Cardiac fibroblast (primary cell): ENCODE measurements at regions not wholly inside any gene's neighbourhood (a gene's known extent, or its start where the extent isn't known, plus 50 kb on each side); places are given as distances from the start of the nearest gene placed in this dataset.
A peak's percentile ranks its signal among the peaks of the same experiment; 100 is the strongest.

Experiments used
- DNase-seq, 2 donors: peaks; one replicate each; pipeline versions ENCODE4 v3.0.0 to v3.0.0-alpha.2; 2010; ENCODE audit warnings: low read depth in 2 of 2
- H3K4me3 ChIP-seq, 2 donors: replicated peaks in 1 of 2; 1 replicate in 1 of 2; 2 replicates in 1 of 2; pipeline ENCODE4 v1.5.1; 2011; ENCODE audit warnings: low read depth in 2 of 2, low read length in 2 of 2, mild to moderate bottlenecking in 2 of 2, moderate library complexity in 1 of 2
- TF ChIP-seq, protein P1 (sequence below): IDR thresholded peaks from one replicate; pipeline ENCODE4 v1.5.1; 2011; ENCODE audit warnings: low read depth, mild to moderate bottlenecking, low read length, inconsistent platforms

DNA sequence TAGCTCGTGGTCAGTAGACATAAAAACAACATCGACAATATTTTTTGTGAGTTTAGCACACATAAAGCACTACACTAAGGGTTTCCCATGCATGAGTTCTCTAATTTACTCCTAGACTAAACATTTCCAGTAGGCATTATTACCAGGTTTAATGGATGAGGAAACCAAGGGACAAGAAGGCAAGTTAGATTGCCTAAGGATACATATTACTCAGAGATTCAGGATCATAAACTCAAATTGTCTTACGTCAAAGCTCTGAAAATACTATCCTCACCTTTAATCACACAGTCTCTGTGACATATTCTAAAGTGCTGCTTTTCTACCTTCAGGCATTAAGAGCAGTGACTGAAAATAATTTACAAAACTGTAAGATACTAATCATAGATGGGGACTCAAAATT, 655.3 kb downstream of the SLC16A7 start:
- no peak overlapping the region for H3K4me3 ChIP-seq
- no peak for DNase-seq
- TF ChIP-seq, protein P1, sequence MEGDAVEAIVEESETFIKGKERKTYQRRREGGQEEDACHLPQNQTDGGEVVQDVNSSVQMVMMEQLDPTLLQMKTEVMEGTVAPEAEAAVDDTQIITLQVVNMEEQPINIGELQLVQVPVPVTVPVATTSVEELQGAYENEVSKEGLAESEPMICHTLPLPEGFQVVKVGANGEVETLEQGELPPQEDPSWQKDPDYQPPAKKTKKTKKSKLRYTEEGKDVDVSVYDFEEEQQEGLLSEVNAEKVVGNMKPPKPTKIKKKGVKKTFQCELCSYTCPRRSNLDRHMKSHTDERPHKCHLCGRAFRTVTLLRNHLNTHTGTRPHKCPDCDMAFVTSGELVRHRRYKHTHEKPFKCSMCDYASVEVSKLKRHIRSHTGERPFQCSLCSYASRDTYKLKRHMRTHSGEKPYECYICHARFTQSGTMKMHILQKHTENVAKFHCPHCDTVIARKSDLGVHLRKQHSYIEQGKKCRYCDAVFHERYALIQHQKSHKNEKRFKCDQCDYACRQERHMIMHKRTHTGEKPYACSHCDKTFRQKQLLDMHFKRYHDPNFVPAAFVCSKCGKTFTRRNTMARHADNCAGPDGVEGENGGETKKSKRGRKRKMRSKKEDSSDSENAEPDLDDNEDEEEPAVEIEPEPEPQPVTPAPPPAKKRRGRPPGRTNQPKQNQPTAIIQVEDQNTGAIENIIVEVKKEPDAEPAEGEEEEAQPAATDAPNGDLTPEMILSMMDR: no peak

DNA sequence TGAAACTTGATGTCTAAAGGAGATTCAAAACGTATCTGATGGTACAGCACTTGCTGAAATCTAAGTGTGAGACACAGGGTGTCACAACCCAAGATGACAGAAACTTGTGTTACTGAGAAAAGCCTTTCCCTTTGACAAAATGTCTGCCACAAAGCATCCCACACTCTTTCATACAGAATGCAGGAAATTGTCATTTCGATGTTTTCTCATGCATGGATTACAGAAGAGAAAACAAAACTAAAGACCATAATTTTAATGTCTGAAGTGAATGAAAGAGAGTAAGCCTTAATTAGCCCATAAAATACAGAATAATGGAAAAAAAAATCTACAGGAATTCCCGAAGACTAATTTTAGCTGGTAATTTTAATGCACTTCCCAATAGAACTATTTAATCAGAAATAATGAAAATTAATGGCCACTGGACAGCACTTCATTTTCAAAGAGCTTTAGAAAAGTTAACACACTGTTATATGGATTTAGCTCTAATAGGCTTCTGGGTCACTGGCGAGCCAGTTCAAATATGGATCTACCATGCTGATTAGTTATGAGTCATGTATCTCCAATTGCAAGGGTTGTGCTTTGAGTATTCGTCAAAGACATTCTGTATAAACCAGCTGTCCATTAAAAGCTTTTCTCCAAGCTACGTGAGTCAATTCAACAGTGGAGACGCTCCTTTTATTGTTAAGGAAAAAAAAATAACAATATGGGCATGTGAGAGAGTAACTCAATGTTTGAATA, 656.7 kb downstream of the SLC16A7 start:
- no peak for DNase-seq
- no peak overlapping the region for H3K4me3 ChIP-seq
- TF ChIP-seq, protein P1: no peak

DNA sequence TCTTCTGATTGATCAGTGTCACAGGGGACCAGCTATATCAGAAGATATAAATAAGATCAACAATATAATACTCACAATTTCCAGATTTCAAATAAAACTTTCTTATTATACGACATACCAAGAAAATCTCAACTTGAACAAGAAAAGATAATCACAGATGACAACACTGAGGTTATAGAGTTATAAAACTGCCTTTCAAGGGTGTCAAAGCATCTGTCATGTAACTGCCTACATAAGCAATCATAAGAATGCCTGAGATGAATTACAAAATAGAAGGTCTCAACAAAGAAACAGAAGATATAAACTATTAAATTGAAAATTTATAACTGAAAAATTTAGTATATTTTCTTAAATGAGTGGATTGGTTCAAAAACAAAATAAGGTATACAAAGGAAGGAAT, 659.2 kb downstream of the SLC16A7 start:
- no peak overlapping the region for H3K4me3 ChIP-seq
- TF ChIP-seq, protein P1: no peak
- DNase-seq: no peak

DNA sequence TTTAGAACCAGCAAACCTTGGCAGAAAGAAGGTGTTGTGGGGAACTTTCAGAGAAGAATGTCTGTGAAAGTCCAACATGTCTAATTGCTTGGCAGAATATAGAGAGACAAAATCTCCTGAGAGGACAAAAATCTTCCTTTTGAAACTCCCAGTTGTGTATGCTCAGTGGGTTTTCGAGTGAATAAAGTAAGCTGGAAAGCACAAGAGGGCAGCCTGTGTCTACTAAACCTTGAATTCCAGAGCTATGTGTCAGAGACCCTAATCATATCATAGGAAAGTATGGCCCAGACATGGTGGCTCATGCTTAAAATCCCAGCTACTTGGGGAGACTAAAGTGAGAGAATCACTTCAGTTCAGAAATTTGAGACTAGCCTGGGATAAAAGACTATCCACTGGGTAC, 661.2 kb downstream of the SLC16A7 start:
- TF ChIP-seq, protein P1: peak; percentile 2
- no peak overlapping the region for H3K4me3 ChIP-seq
- peak; percentile 68 to 87 for DNase-seq

DNA sequence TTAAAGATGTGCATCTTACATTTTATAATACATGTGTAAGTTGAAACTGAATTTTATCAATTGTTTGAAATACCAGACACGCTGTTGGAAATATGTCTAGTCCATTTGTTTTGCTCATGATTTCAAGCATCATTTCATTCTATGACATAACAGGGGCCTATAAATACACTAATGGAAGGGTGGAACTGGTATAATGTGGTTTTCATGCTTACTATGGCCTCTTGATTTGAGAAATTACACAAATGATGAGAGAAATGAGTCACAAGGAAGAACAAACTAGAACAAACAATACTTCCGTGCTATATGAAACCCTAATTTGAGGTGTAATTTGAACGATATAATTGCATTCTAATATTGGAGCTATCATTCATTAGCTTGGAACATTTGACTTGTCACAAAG, 663.4 kb downstream of the SLC16A7 start:
- no peak for DNase-seq
- TF ChIP-seq, protein P1: no peak
- no peak overlapping the region for H3K4me3 ChIP-seq

DNA sequence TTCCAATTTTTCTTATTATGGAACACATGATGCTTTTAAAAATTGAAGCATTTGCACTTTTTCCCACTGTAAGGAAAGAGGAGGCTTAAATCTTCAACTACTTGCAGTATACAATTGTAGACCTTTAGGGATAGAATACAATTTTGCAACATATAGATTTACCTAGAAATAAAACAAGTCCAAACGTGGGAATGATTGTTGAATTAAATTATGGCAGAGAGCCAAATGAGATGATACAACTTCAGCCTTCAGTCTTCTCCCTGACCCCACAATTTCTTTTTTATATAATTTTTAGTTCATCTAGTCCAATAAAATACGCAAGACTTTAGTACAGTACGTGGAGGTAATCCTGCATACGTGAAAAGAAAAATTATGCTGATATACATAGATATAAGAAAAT, 666.5 kb downstream of the SLC16A7 start:
- TF ChIP-seq, protein P1: no peak
- DNase-seq: no peak
- no peak overlapping the region for H3K4me3 ChIP-seq

DNA sequence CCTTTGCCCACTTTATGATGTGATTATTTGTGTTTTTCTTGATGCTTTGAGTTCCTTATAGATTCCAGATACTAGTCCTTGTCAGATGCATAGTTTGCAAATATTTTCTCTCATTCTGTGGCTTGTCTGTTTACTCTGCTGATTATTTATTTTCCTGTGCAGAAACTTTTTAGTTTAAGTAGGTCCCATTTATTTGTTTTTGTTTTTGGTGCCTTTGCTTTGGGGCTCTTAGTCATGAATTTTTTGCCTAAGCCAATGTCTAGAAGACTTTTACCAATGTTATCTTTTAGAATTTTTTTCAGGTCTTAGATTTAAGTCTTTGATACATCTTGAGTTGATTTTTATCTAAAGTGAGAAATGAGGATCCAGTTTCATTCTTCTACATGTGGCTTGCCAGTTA, 667.3 kb downstream of the SLC16A7 start:
- H3K4me3 ChIP-seq: no peak overlapping the region
- DNase-seq: peak in 1 of 2 donors; percentile 64
- TF ChIP-seq, protein P1: no peak
